Brain microvascular endothelial cell (primary cell): ENCODE measurements at regions not wholly inside any gene's neighbourhood (a gene's known extent, or its start where the extent isn't known, plus 50 kb on each side); places are given as distances from the start of the nearest gene placed in this dataset.
A peak's percentile ranks its signal among the peaks of the same experiment; 100 is the strongest.

Source experiments
- DNase-seq: peaks from one replicate; pipeline ENCODE4 v3.0.0-alpha.2; 2020
- H3K27ac ChIP-seq: fragments of 250-450 bp; sonication (Bioruptor Pico); 2 replicates; pipeline ENCODE4 v1.5.1; 2020; ENCODE audit warnings: mild to moderate bottlenecking, moderate library complexity
- H3K27me3 ChIP-seq: fragments of 250-450 bp; sonication (Bioruptor Pico); replicated peaks from 2 replicates; pipeline ENCODE4 v1.5.1; 2020; ENCODE audit warnings: mild to moderate bottlenecking
- H3K36me3 ChIP-seq: fragments of 250-450 bp; sonication (Bioruptor Pico); replicated peaks from 2 replicates; pipeline ENCODE4 v1.5.1; 2020; ENCODE audit warnings: mild to moderate bottlenecking
- H3K4me3 ChIP-seq: 2 replicates; pipeline ENCODE4 v1.5.1; 2011; ENCODE audit warnings: low read depth, mild to moderate bottlenecking, control low read depth, low read length, moderate library complexity
- CTCF ChIP-seq: IDR thresholded peaks from 2 replicates; pipeline ENCODE4 v1.5.1; 2011; ENCODE audit warnings: low read depth, mild to moderate bottlenecking, moderate library complexity, low read length, control low read depth, inconsistent platforms; ENCODE audit errors: missing control alignments
- in situ Hi-C: cut with HindIII; loops from 2 replicates; pipeline ENCODE4 v1.10.0; 2017; ENCODE audit warnings: low sequenced_read_pairs, low pct_ligation_motif_present

GRCh38 chr1:200330741-200331428 lies 79.0 kb downstream of the ZNF281 start:
- Histone ChIP-seq H3K27me3 (no peaks in the 10 kb centered on the region), H3K36me3 (no peaks in the 10 kb centered on the region), H3K4me3 (no peak overlapping the region), H3K27ac (no peak overlapping the region)
- no peak for DNase-seq
- TF ChIP-seq CTCF = no peak
- in situ Hi-C loops = no loop called here

GRCh38 chr1:200329208-200329882 lies 80.5 kb downstream of the ZNF281 start:
- H3K4me3 ChIP-seq = no peak overlapping the region
- in situ Hi-C loops = no loop called here
- no peaks in the 10 kb centered on the region for H3K36me3 ChIP-seq
- DNase-seq = no peak
- no peak for TF ChIP-seq CTCF
- H3K27me3 ChIP-seq = no peaks in the 10 kb centered on the region
- no peak overlapping the region for H3K27ac ChIP-seq

- H3K27ac ChIP-seq = no peak overlapping the region
- DNase-seq = no peak
- H3K4me3 ChIP-seq = no peak overlapping the region
- no peaks in the 10 kb centered on the region for H3K36me3 ChIP-seq
- no peak for TF ChIP-seq CTCF
- H3K27me3 ChIP-seq = no peaks in the 10 kb centered on the region
- in situ Hi-C loops = no loop called here
Observed at GRCh38 chr1:200328379-200328778, 81.5 kb downstream of the ZNF281 start.

GRCh38 chr1:200323856-200324400 lies 85.9 kb downstream of the ZNF281 start:
- no peak overlapping the region for H3K27ac ChIP-seq
- in situ Hi-C loops = no loop called here
- no peaks in the 10 kb centered on the region for H3K36me3 ChIP-seq
- DNase-seq = peak; percentile 3
- no peaks in the 10 kb centered on the region for H3K27me3 ChIP-seq
- no peak for TF ChIP-seq CTCF
- H3K4me3 ChIP-seq = no peak overlapping the region

- in situ Hi-C loops = no loop called here
- no peaks in the 10 kb centered on the region for H3K27me3 ChIP-seq
- H3K4me3 ChIP-seq = no peak overlapping the region
- no peaks in the 10 kb centered on the region for H3K36me3 ChIP-seq
- TF ChIP-seq CTCF = no peak
- DNase-seq = no peak
- no peak overlapping the region for H3K27ac ChIP-seq
Observed at GRCh38 chr1:200319148-200319547, 90.7 kb downstream of the ZNF281 start.

GRCh38 chr1:200317236-200317635 lies 92.6 kb downstream of the ZNF281 start:
- H3K4me3 ChIP-seq = no peak overlapping the region
- no peak overlapping the region for H3K27ac ChIP-seq
- H3K27me3 ChIP-seq = no peaks in the 10 kb centered on the region
- no peaks in the 10 kb centered on the region for H3K36me3 ChIP-seq
- in situ Hi-C loops = no loop called here
- peak; percentile 31 for DNase-seq
- TF ChIP-seq CTCF = no peak
